OCI-LY7 (cell line): ENCODE measurements at regions not wholly inside any gene's neighbourhood (a gene's known extent, or its start where the extent isn't known, plus 50 kb on each side); places are given as distances from the start of the nearest gene placed in this dataset.

Experiments used
- EZH2phosphoT487 ChIP-seq: fragments of 200-600 bp; sonication (generic); IDR thresholded peaks from 2 replicates; pipeline ENCODE4 v1.6.1; 2018; ENCODE audit warnings: low read depth, borderline replicate concordance, mild to moderate bottlenecking, mixed run types, antibody characterized with exemption, low read length, moderate library complexity, mixed read lengths
- TF ChIP-seq, protein P1 (sequence below): fragments of 200-600 bp; sonication (generic); conservative IDR thresholded peaks from 2 replicates; pipeline ENCODE4 v1.5.1; 2014; ENCODE audit warnings: mild to moderate bottlenecking, antibody characterized with exemption, low read length, moderate library complexity, mixed read lengths

DNA sequence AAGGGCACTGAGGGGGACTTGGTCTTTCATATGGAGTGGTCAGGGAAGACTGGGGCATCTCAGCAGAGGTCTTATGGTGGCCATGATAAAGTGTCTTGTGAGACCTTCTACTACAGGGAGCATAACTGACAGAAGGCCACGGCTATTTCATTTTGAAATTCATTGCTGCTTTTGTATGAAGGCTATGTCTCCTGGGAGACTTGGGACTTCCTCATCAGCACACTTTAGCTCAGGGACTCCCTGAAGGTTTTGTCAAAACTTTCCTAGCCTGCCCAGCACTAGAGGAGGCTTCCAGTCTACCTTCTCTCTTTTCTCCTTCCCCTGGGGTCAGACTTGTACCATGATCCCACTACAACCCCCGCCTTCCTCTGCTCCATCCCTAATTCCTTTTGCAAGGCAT, 77.2 kb upstream of the RASGRF1 start:
- TF ChIP-seq, protein P1, sequence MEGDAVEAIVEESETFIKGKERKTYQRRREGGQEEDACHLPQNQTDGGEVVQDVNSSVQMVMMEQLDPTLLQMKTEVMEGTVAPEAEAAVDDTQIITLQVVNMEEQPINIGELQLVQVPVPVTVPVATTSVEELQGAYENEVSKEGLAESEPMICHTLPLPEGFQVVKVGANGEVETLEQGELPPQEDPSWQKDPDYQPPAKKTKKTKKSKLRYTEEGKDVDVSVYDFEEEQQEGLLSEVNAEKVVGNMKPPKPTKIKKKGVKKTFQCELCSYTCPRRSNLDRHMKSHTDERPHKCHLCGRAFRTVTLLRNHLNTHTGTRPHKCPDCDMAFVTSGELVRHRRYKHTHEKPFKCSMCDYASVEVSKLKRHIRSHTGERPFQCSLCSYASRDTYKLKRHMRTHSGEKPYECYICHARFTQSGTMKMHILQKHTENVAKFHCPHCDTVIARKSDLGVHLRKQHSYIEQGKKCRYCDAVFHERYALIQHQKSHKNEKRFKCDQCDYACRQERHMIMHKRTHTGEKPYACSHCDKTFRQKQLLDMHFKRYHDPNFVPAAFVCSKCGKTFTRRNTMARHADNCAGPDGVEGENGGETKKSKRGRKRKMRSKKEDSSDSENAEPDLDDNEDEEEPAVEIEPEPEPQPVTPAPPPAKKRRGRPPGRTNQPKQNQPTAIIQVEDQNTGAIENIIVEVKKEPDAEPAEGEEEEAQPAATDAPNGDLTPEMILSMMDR = no peak
- TF ChIP-seq EZH2phosphoT487 = no peak
